ENCODE measurements at regions not wholly inside any gene's neighbourhood (a gene's known extent, or its start where the extent isn't known, plus 50 kb on each side); places are given as distances from the start of the nearest gene placed in this dataset.

GRCh38 chr13:71096421-71096820 is 770.6 kb downstream of the DACH1 start:
- H3K27ac Mint-ChIP-seq, result no peak overlapping the region
- no peak overlapping the region for H3K4me3 Mint-ChIP-seq
- H3K9me3 Mint-ChIP-seq, result peaks cover 1% of the 10 kb centered on the region
- no peak for DNase-seq
- H3K36me3 Mint-ChIP-seq, result no peaks in the 10 kb centered on the region
- no peaks in the 10 kb centered on the region for H3K4me1 Mint-ChIP-seq
- no peaks in the 10 kb centered on the region for H3K27me3 Mint-ChIP-seq

- no peak overlapping the region for H3K27ac Mint-ChIP-seq
- no peak for DNase-seq
- no peaks in the 10 kb centered on the region for H3K27me3 Mint-ChIP-seq
- peaks cover 6% of the 10 kb centered on the region for H3K9me3 Mint-ChIP-seq
- H3K4me1 Mint-ChIP-seq, result no peaks in the 10 kb centered on the region
- no peak overlapping the region for H3K4me3 Mint-ChIP-seq
- H3K36me3 Mint-ChIP-seq, result no peaks in the 10 kb centered on the region
Observed at GRCh38 chr13:71090990-71091389, 776.0 kb downstream of the DACH1 start.

GRCh38 chr13:71089056-71089455 is 777.9 kb downstream of the DACH1 start:
- DNase-seq, result no peak
- H3K4me1 Mint-ChIP-seq, result no peaks in the 10 kb centered on the region
- H3K27me3 Mint-ChIP-seq, result no peaks in the 10 kb centered on the region
- no peak overlapping the region for H3K4me3 Mint-ChIP-seq
- no peaks in the 10 kb centered on the region for H3K36me3 Mint-ChIP-seq
- H3K9me3 Mint-ChIP-seq, result peaks cover 7% of the 10 kb centered on the region
- H3K27ac Mint-ChIP-seq, result no peak overlapping the region

- peaks cover 7% of the 10 kb centered on the region for H3K9me3 Mint-ChIP-seq
Observed at GRCh38 chr13:71087432-71087831, 779.6 kb downstream of the DACH1 start.

GRCh38 chr13:71087006-71087405 is 780.0 kb downstream of the DACH1 start:
- H3K36me3 Mint-ChIP-seq, result no peaks in the 10 kb centered on the region
- no peak for DNase-seq
- H3K9me3 Mint-ChIP-seq, result peaks cover 7% of the 10 kb centered on the region
- H3K4me1 Mint-ChIP-seq, result no peaks in the 10 kb centered on the region
- no peaks in the 10 kb centered on the region for H3K27me3 Mint-ChIP-seq
- no peak overlapping the region for H3K27ac Mint-ChIP-seq
- H3K4me3 Mint-ChIP-seq, result no peak overlapping the region

More at GRCh38 chr13:71087432-71087831, 779.6 kb downstream of the DACH1 start:
- Mint-ChIP-seq H3K27me3 (no peaks in the 10 kb centered on the region), H3K27ac (no peak overlapping the region), H3K4me3 (no peak overlapping the region), H3K36me3 (no peaks in the 10 kb centered on the region), H3K4me1 (no peaks in the 10 kb centered on the region)
- no peak for DNase-seq

GRCh38 chr13:71082631-71083030 is 784.4 kb downstream of the DACH1 start:
- H3K27me3 Mint-ChIP-seq, result no peaks in the 10 kb centered on the region
- H3K4me1 Mint-ChIP-seq, result no peaks in the 10 kb centered on the region
- H3K9me3 Mint-ChIP-seq, result peaks cover 7% of the 10 kb centered on the region
- no peak for DNase-seq
- no peak overlapping the region for H3K4me3 Mint-ChIP-seq
- no peaks in the 10 kb centered on the region for H3K36me3 Mint-ChIP-seq
- no peak overlapping the region for H3K27ac Mint-ChIP-seq

- Mint-ChIP-seq H3K4me1 (no peaks in the 10 kb centered on the region), H3K4me3 (no peak overlapping the region), H3K27me3 (no peaks in the 10 kb centered on the region), H3K27ac (no peak overlapping the region), H3K36me3 (no peaks in the 10 kb centered on the region), H3K9me3 (no peaks in the 10 kb centered on the region)
- DNase-seq, result no peak
Observed at GRCh38 chr13:71079638-71080037, 787.4 kb downstream of the DACH1 start.

GRCh38 chr13:71068041-71068440 is 799.0 kb downstream of the DACH1 start:
- Mint-ChIP-seq H3K4me3 (no peak overlapping the region), H3K4me1 (no peaks in the 10 kb centered on the region), H3K27me3 (no peaks in the 10 kb centered on the region), H3K36me3 (no peaks in the 10 kb centered on the region), H3K9me3 (peaks cover 9% of the 10 kb centered on the region), H3K27ac (no peak overlapping the region)
- no peak for DNase-seq

- H3K4me3 Mint-ChIP-seq, result no peak overlapping the region
- H3K9me3 Mint-ChIP-seq, result peaks cover 9% of the 10 kb centered on the region
- no peak for DNase-seq
Observed at GRCh38 chr13:71067165-71067815, 799.7 kb downstream of the DACH1 start.

GRCh38 chr13:71056581-71056980 is 810.4 kb downstream of the DACH1 start:
- Mint-ChIP-seq H3K4me3 (no peak overlapping the region), H3K9me3 (no peaks in the 10 kb centered on the region), H3K27ac (no peak overlapping the region), H3K4me1 (no peaks in the 10 kb centered on the region), H3K27me3 (no peaks in the 10 kb centered on the region), H3K36me3 (no peaks in the 10 kb centered on the region)
- DNase-seq, result no peak

More at GRCh38 chr13:71067165-71067815, 799.7 kb downstream of the DACH1 start:
- no peaks in the 10 kb centered on the region for H3K27me3 Mint-ChIP-seq
- no peaks in the 10 kb centered on the region for H3K4me1 Mint-ChIP-seq
- no peaks in the 10 kb centered on the region for H3K36me3 Mint-ChIP-seq
- H3K27ac Mint-ChIP-seq, result no peak overlapping the region

- H3K36me3 Mint-ChIP-seq, result no peaks in the 10 kb centered on the region
- H3K9me3 Mint-ChIP-seq, result no peaks in the 10 kb centered on the region
- no peak for DNase-seq
- no peak overlapping the region for H3K4me3 Mint-ChIP-seq
- H3K27ac Mint-ChIP-seq, result no peak overlapping the region
- H3K4me1 Mint-ChIP-seq, result no peaks in the 10 kb centered on the region
- no peaks in the 10 kb centered on the region for H3K27me3 Mint-ChIP-seq
Observed at GRCh38 chr13:71055644-71056043, 811.4 kb downstream of the DACH1 start.

GRCh38 chr13:71055047-71055446 is 812.0 kb downstream of the DACH1 start:
- DNase-seq, result no peak
- no peak overlapping the region for H3K27ac Mint-ChIP-seq
- H3K4me3 Mint-ChIP-seq, result no peak overlapping the region
- H3K4me1 Mint-ChIP-seq, result no peaks in the 10 kb centered on the region
- H3K9me3 Mint-ChIP-seq, result no peaks in the 10 kb centered on the region
- H3K36me3 Mint-ChIP-seq, result no peaks in the 10 kb centered on the region
- H3K27me3 Mint-ChIP-seq, result no peaks in the 10 kb centered on the region

- Mint-ChIP-seq H3K4me3 (no peak overlapping the region), H3K9me3 (no peaks in the 10 kb centered on the region), H3K36me3 (no peaks in the 10 kb centered on the region), H3K27me3 (no peaks in the 10 kb centered on the region), H3K4me1 (no peaks in the 10 kb centered on the region), H3K27ac (no peak overlapping the region)
- no peak for DNase-seq
Observed at GRCh38 chr13:71054358-71054757, 812.6 kb downstream of the DACH1 start.

GRCh38 chr13:71051573-71051972 is 815.4 kb downstream of the DACH1 start:
- H3K27me3 Mint-ChIP-seq, result no peaks in the 10 kb centered on the region
- no peak overlapping the region for H3K27ac Mint-ChIP-seq
- H3K4me1 Mint-ChIP-seq, result no peaks in the 10 kb centered on the region
- no peaks in the 10 kb centered on the region for H3K36me3 Mint-ChIP-seq
- peaks cover 5% of the 10 kb centered on the region for H3K9me3 Mint-ChIP-seq
- no peak for DNase-seq
- no peak overlapping the region for H3K4me3 Mint-ChIP-seq

- Mint-ChIP-seq H3K36me3 (no peaks in the 10 kb centered on the region), H3K4me3 (no peak overlapping the region), H3K27me3 (no peaks in the 10 kb centered on the region), H3K9me3 (peaks cover 5% of the 10 kb centered on the region), H3K27ac (no peak overlapping the region), H3K4me1 (no peaks in the 10 kb centered on the region)
- no peak for DNase-seq
Observed at GRCh38 chr13:71046360-71047079, 820.5 kb downstream of the DACH1 start.

GRCh38 chr13:71045101-71045500 is 821.9 kb downstream of the DACH1 start:
- Mint-ChIP-seq H3K27ac (no peak overlapping the region), H3K27me3 (no peaks in the 10 kb centered on the region), H3K4me1 (no peaks in the 10 kb centered on the region), H3K36me3 (no peaks in the 10 kb centered on the region), H3K9me3 (peaks cover 5% of the 10 kb centered on the region), H3K4me3 (no peak overlapping the region)
- no peak for DNase-seq
